Thoracic aorta (tissue), 2 donors: ENCODE measurements at regions not wholly inside any gene's neighbourhood (a gene's known extent, or its start where the extent isn't known, plus 50 kb on each side); places are given as distances from the start of the nearest gene placed in this dataset.

Source experiments
- ATAC-seq: fragments of 150-250 bp; one replicate; pipeline ENCODE4 v1.8.0; 2017; ENCODE audit warnings: low read depth; ENCODE audit not compliant: insufficient number of reproducible peaks, low FRiP score
- DNase-seq: peaks from one replicate; pipeline ENCODE4 v3.0.0-alpha.2; 2020; ENCODE audit warnings: low spot score
- H3K27ac ChIP-seq, 2 donors: fragments of 200-600 bp; sonication (generic); 1 replicate in 1 of 2; 2 replicates in 1 of 2; pipeline ENCODE4 v1.5.1; 2016; ENCODE audit warnings: mild to moderate bottlenecking in 2 of 2, moderate library complexity in 2 of 2
- H3K27me3 ChIP-seq: fragments of 200-600 bp; sonication (generic); replicated peaks from 2 replicates; pipeline ENCODE4 v1.6.0; 2016; ENCODE audit warnings: mild to moderate bottlenecking; ENCODE audit not compliant: insufficient read depth
- H3K36me3 ChIP-seq: fragments of 200-600 bp; sonication (generic); one replicate; pipeline ENCODE4 v1.5.1; 2016
- H3K4me1 ChIP-seq, 2 donors: fragments of 200-600 bp; sonication (generic); 1 replicate in 1 of 2; 2 replicates in 1 of 2; pipeline versions ENCODE4 v1.5.1 to v1.6.0; 2016; ENCODE audit warnings: low read depth in 2 of 2, mild to moderate bottlenecking in 1 of 2; ENCODE audit not compliant: control insufficient read depth in 1 of 2
- H3K4me3 ChIP-seq: fragments of 200-600 bp; sonication (generic); 2 replicates; pipeline ENCODE4 v1.5.1; 2016; ENCODE audit warnings: mild to moderate bottlenecking
- H3K9me3 ChIP-seq: fragments of 200-600 bp; sonication (generic); 2 replicates; pipeline ENCODE4 v1.5.1; 2016
- CTCF ChIP-seq: fragments of 200-600 bp; sonication (generic); IDR thresholded peaks from one replicate; pipeline ENCODE4 v1.5.1; 2019; ENCODE audit warnings: antibody characterized with exemption

DNA sequence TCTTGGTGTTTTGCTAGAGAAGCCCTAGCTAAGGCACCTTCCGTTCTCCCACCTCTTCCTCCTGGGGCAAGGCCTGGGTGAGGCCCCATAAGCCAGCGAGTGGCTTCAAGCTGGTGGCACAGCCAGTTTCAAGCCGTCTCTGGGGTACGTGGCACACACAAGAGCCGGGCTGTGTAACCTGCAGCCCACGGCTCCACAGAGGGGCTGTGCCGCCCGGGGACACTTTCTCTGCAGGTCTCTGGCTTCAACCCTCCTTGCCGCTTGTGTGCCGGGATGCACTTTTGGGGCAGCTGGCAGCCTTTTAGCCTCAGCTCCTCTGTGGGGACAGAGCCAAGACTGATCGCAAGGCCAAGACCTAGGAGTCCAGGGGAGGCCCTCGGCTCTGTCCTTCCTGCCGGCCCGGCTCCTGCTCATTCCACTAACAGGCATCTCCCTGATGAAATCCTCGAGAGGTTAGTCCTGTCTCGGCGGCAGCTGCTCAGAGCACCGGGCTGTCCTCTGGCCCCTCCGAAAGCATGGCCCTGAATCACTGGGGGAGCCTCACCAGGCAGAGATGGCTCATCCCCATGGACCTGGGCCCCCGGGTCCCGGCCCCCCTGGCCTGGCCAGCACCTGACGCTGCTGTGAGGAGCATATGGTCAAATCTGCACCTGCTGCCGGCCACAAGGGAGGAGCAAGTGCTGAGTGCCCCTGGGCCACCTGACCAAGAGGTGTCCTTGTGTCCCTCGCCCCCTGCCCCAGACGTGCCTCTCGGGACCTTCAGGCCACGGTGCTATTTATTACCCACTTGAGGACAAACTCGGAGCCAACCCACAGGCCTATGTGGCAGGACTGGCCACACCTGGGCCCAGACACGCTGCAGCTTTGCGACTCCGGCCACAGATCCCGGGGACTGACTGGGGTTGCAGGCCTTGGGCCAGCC is 98.5 kb downstream of the METRNL start:
- peaks cover 0 to 30% of the 10 kb centered on the region in 2 donors for H3K4me1 ChIP-seq
- TF ChIP-seq CTCF: no peak
- ATAC-seq: no peak
- no peak overlapping the region for H3K27ac ChIP-seq
- H3K4me3 ChIP-seq: no peak overlapping the region
- no peaks in the 10 kb centered on the region for H3K36me3 ChIP-seq
- H3K27me3 ChIP-seq: no peaks in the 10 kb centered on the region
- no peaks in the 10 kb centered on the region for H3K9me3 ChIP-seq
- no peak for DNase-seq

DNA sequence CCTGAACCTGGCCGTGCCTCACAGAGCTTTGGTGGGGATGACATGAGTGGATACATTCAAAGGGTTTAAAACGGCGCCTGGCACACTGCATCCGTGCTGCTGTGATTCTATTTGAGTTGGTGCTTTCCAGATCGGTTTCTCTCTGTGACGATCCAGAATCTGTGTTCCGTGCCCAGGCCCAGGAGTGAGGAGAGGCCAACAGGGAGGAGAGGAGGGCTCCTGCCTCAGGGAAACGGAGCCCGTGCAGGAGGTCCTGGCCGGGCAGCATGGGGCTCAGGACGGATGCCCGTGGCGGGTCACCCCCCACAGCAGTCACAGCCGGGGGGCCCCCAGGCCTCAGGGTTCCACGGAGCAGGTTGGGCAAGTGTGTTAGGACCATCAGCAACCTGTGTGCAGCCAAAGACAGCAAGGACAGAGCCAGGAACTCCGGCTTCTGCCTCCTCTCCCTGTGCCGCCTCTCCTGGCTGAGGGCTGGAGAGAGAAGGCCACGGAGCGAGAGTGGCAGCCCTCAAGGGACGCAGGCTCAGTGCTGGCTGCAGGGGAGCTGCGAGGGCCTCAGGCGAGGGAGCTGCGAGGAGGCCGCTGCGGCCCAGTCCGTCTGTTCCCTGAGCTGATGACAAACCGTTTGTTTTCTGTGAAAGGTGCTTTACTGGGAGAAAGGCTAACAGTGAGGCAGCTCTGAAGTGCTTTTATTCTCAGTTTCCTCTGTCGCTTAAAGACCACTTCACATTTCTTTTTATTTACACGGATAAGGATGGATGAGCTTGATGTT is 99.3 kb downstream of the METRNL start:
- TF ChIP-seq CTCF: no peak
- no peak overlapping the region for H3K4me3 ChIP-seq
- ATAC-seq (no peak), DNase-seq (no peak)
- no peaks in the 10 kb centered on the region for H3K9me3 ChIP-seq
- no peak overlapping the region for H3K27ac ChIP-seq
- no peaks in the 10 kb centered on the region for H3K36me3 ChIP-seq
- H3K27me3 ChIP-seq: no peaks in the 10 kb centered on the region
- H3K4me1 ChIP-seq: peaks cover 3 to 32% of the 10 kb centered on the region in 2 donors

- DNase-seq (no peak), ATAC-seq (no peak)
- H3K27ac ChIP-seq: no peak overlapping the region
- no peak for TF ChIP-seq CTCF
- no peaks in the 10 kb centered on the region for H3K9me3 ChIP-seq
- no peaks in the 10 kb centered on the region for H3K36me3 ChIP-seq
- H3K4me3 ChIP-seq: no peak overlapping the region
- H3K4me1 ChIP-seq: peaks cover 4 to 34% of the 10 kb centered on the region in 2 donors
- H3K27me3 ChIP-seq: no peaks in the 10 kb centered on the region
These were observed 100.0 kb downstream of the METRNL start for GRCh38 chr17:83179374-83179773.

- Histone ChIP-seq H3K9me3 (no peaks in the 10 kb centered on the region), H3K4me1 (peaks cover 6 to 34% of the 10 kb centered on the region in 2 donors), H3K27me3 (no peaks in the 10 kb centered on the region), H3K36me3 (no peaks in the 10 kb centered on the region), H3K4me3 (no peak overlapping the region), H3K27ac (no peak overlapping the region)
- no peak for ATAC-seq
- no peak for DNase-seq
- TF ChIP-seq CTCF: no peak
These were observed 100.4 kb downstream of the METRNL start for GRCh38 chr17:83179811-83180210.

GRCh38 chr17:83180264-83180995 is 101.0 kb downstream of the METRNL start:
- no peaks in the 10 kb centered on the region for H3K27me3 ChIP-seq
- TF ChIP-seq CTCF: no peak
- ATAC-seq: no peak
- H3K27ac ChIP-seq: no peak overlapping the region
- no peaks in the 10 kb centered on the region for H3K9me3 ChIP-seq
- no peak overlapping the region for H3K4me3 ChIP-seq
- no peaks in the 10 kb centered on the region for H3K36me3 ChIP-seq
- peaks cover 6 to 35% of the 10 kb centered on the region in 2 donors for H3K4me1 ChIP-seq
- no peak for DNase-seq
